Right lobe of liver (tissue), 4 donors: ENCODE measurements at regions not wholly inside any gene's neighbourhood (a gene's known extent, or its start where the extent isn't known, plus 50 kb on each side); places are given as distances from the start of the nearest gene placed in this dataset.

Source experiments
- POLR2A ChIP-seq: fragments of 450-650 bp; IDR thresholded peaks from one replicate; pipeline ENCODE4 v1.6.1; 2017; ENCODE audit warnings: antibody characterized with exemption, mild to moderate bottlenecking
- TF ChIP-seq, protein P1 (sequence below), 4 donors: fragments of 200-600 bp in 3 of 4; fragments of 450-650 bp in 1 of 4; IDR thresholded peaks; one replicate each; pipeline versions ENCODE4 v1.5.1 to v1.8.0; 2016 to 2022; ENCODE audit warnings: antibody characterized with exemption in 4 of 4, mild to moderate bottlenecking in 2 of 4
- donor health status: DM: no; HTN: no; CAD: no.
- donor health status: DM: no; HTN: no; CAD: no.
- donor health status: DM: no; HTN: yes; CAD: no.

DNA sequence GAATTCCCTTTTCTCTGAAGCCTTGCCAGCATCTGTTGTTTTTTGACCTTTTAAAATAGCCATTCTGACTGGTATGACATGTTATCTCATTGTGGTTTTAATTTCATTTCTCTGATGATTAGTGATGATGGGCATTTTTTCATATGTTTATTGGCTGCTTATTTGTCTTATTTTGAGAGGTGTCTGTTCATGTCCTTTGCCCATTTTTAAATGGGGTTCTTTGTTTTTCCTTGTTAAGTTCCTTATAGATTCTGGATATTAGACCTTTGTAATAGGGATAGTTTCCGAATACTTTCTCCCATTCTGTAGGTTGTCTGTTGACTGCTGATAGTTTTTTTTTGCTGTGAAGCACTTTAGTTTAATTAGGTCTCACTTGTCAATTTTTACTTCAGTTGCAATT is 54.0 kb upstream of the C1orf185 start:
- TF ChIP-seq, protein P1, sequence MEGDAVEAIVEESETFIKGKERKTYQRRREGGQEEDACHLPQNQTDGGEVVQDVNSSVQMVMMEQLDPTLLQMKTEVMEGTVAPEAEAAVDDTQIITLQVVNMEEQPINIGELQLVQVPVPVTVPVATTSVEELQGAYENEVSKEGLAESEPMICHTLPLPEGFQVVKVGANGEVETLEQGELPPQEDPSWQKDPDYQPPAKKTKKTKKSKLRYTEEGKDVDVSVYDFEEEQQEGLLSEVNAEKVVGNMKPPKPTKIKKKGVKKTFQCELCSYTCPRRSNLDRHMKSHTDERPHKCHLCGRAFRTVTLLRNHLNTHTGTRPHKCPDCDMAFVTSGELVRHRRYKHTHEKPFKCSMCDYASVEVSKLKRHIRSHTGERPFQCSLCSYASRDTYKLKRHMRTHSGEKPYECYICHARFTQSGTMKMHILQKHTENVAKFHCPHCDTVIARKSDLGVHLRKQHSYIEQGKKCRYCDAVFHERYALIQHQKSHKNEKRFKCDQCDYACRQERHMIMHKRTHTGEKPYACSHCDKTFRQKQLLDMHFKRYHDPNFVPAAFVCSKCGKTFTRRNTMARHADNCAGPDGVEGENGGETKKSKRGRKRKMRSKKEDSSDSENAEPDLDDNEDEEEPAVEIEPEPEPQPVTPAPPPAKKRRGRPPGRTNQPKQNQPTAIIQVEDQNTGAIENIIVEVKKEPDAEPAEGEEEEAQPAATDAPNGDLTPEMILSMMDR (IDR thresholded peaks at IDR 0.05): no peak
- no peak for TF ChIP-seq POLR2A
